ENCODE measurements at regions not wholly inside any gene's neighbourhood (a gene's known extent, or its start where the extent isn't known, plus 50 kb on each side); places are given as distances from the start of the nearest gene placed in this dataset.
"Not testable (repeated sequence)": the region's sequence is repeated elsewhere in the genome, so short reads cannot be mapped to it uniquely, and the experiment has no call there.

DNA sequence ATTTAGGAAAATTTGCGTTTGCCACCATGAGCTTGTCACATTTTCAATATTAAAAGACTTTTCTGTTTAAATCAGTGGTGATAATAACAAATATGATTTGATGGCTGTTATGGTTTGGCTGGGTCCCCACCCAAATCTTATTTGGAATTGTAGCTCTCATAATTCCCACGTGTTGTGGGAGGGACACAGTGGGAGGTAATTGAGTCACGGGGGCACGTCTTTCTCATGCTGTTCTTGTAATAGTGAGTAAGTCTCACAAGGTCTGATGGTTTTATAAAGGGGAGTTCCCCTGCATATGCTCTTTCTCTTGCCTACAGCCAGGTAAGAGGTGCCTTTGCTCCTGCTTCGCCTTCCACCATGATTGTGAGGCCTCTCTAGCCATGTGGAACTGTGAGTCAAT, 83.4 kb upstream of the RGPD4 start:
- no peak overlapping the region for H3K4me3 Mint-ChIP-seq
- H3K4me1 Mint-ChIP-seq: no peaks in the 10 kb centered on the region
- Histone ChIP-seq H2AFZ (ENCODE audit: insufficient read depth, low read depth, low read length, poor library complexity, severe bottlenecking) (no peak overlapping the region), H3K9ac (ENCODE audit: low read length) (no peak overlapping the region), H4K20me1 (ENCODE audit: control insufficient read depth, insufficient read depth, low read length, poor library complexity, severe bottlenecking) (no peaks in the 10 kb centered on the region), H3K4me2 (replicated peaks; ENCODE audit: low read depth, low read length, poor library complexity, severe bottlenecking) (no peak overlapping the region), H3K4me1 (ENCODE audit: control insufficient read depth in 2 of 2, insufficient read depth in 2 of 2, low read length in 2 of 2) (no peaks in the 10 kb centered on the region), H3K9me3 (ENCODE audit: control extremely low read depth in 1 of 3, control insufficient read depth in 2 of 3, insufficient read depth in 1 of 3, low read length in 2 of 3) (no peaks in the 10 kb centered on the region), H3K79me2 (ENCODE audit: control insufficient read depth, insufficient read depth, low read length) (no peaks in the 10 kb centered on the region), H3K27me3 (replicated peaks in 1 of 4; ENCODE audit: control extremely low read depth in 1 of 4, control insufficient read depth in 3 of 4, insufficient read depth in 4 of 4, low read length in 3 of 4) (no peaks in the 10 kb centered on the region), H3K4me3 (ENCODE audit: control extremely low read depth in 1 of 5, extremely low read depth in 1 of 5, insufficient read depth in 1 of 5, low read depth in 2 of 5, low read length in 4 of 5) (no peak overlapping the region), H3K36me3 (replicated peaks in 1 of 2; ENCODE audit: control extremely low read depth in 1 of 2, control insufficient read depth in 1 of 2, extremely low read depth in 1 of 2, insufficient read depth in 2 of 2, low read length in 1 of 2) (no peaks in the 10 kb centered on the region), H3K27ac (ENCODE audit: low read length in 2 of 2) (no peak overlapping the region)
- ATAC-seq (ENCODE audit: low read depth) (no peak), DNase-seq (no peak)
- POLR2A ChIA-PET: no interaction called here
- H3K9me3 Mint-ChIP-seq (ENCODE audit: insufficient read depth): no peaks in the 10 kb centered on the region
- 82% methylated on average over 2 of the region's 5 CpGs for WGBS (ENCODE audit: insufficient coverage)
- H3K27ac Mint-ChIP-seq: no peak overlapping the region
- H3K27me3 Mint-ChIP-seq: no peaks in the 10 kb centered on the region
- TF ChIP-seq EZH2 (IDR thresholded peaks at IDR 0.05; ENCODE audit: borderline replicate concordance, insufficient read depth, low read depth, low read length, poor library complexity, severe bottlenecking): no peak
- TF ChIP-seq, protein P1, sequence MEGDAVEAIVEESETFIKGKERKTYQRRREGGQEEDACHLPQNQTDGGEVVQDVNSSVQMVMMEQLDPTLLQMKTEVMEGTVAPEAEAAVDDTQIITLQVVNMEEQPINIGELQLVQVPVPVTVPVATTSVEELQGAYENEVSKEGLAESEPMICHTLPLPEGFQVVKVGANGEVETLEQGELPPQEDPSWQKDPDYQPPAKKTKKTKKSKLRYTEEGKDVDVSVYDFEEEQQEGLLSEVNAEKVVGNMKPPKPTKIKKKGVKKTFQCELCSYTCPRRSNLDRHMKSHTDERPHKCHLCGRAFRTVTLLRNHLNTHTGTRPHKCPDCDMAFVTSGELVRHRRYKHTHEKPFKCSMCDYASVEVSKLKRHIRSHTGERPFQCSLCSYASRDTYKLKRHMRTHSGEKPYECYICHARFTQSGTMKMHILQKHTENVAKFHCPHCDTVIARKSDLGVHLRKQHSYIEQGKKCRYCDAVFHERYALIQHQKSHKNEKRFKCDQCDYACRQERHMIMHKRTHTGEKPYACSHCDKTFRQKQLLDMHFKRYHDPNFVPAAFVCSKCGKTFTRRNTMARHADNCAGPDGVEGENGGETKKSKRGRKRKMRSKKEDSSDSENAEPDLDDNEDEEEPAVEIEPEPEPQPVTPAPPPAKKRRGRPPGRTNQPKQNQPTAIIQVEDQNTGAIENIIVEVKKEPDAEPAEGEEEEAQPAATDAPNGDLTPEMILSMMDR (IDR thresholded peaks at IDR 0.05): no peak
- intact Hi-C loops (cut with micrococcal nuclease): no loop called here
- CTCF ChIA-PET: no interaction called here

DNA sequence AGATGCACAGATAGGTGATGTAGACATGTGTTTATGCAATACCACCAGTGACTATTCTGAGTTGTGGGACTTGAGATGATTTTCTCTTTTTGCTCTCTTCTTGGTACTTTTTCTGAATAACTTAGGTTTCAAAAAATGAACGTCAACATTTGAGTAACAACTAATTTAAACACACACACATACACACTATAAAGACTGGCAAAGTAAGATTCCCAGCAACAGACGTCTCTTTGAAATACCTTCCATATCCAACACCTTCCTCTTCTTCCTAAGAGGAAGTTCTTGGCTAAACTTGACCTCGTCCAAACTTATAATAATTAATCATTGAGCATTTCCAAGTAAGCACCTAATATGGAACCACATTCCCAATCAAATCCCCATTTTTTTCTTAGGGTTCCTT, 81.6 kb upstream of the RGPD4 start:
- ChIA-PET POLR2A (no interaction called here), CTCF (no interaction called here)
- H3K36me3 ChIP-seq (replicated peaks in 1 of 2; ENCODE audit: control extremely low read depth in 1 of 2, control insufficient read depth in 1 of 2, extremely low read depth in 1 of 2, insufficient read depth in 2 of 2, low read length in 1 of 2): no peaks in the 10 kb centered on the region
- ATAC-seq (ENCODE audit: low read depth): no peak
- H3K27ac ChIP-seq (ENCODE audit: low read length in 2 of 2): no peak overlapping the region
- H3K79me2 ChIP-seq (ENCODE audit: control insufficient read depth, insufficient read depth, low read length): no peaks in the 10 kb centered on the region
- no peak overlapping the region for H2AFZ ChIP-seq (ENCODE audit: insufficient read depth, low read depth, low read length, poor library complexity, severe bottlenecking)
- no peak overlapping the region for H3K9ac ChIP-seq (ENCODE audit: low read length)
- H3K27ac Mint-ChIP-seq: no peak overlapping the region
- no peaks in the 10 kb centered on the region for H4K20me1 ChIP-seq (ENCODE audit: control insufficient read depth, insufficient read depth, low read length, poor library complexity, severe bottlenecking)
- no peak overlapping the region for H3K4me2 ChIP-seq (replicated peaks; ENCODE audit: low read depth, low read length, poor library complexity, severe bottlenecking)
- WGBS (ENCODE audit: insufficient coverage): 100% methylated on average over 1 of the region's 3 CpGs
- no peak for DNase-seq
- no peaks in the 10 kb centered on the region for H3K4me1 Mint-ChIP-seq
- TF ChIP-seq, protein P1 (IDR thresholded peaks at IDR 0.05): no peak
- no peak for TF ChIP-seq EZH2 (IDR thresholded peaks at IDR 0.05; ENCODE audit: borderline replicate concordance, insufficient read depth, low read depth, low read length, poor library complexity, severe bottlenecking)
- no peaks in the 10 kb centered on the region for H3K4me1 ChIP-seq (ENCODE audit: control insufficient read depth in 2 of 2, insufficient read depth in 2 of 2, low read length in 2 of 2)
- no peaks in the 10 kb centered on the region for H3K27me3 ChIP-seq (replicated peaks in 1 of 4; ENCODE audit: control extremely low read depth in 1 of 4, control insufficient read depth in 3 of 4, insufficient read depth in 4 of 4, low read length in 3 of 4)
- no peaks in the 10 kb centered on the region for H3K27me3 Mint-ChIP-seq
- H3K4me3 Mint-ChIP-seq: no peak overlapping the region
- intact Hi-C loops (cut with micrococcal nuclease): no loop called here
- H3K9me3 Mint-ChIP-seq (ENCODE audit: insufficient read depth): no peaks in the 10 kb centered on the region
- no peaks in the 10 kb centered on the region for H3K9me3 ChIP-seq (ENCODE audit: control extremely low read depth in 1 of 3, control insufficient read depth in 2 of 3, insufficient read depth in 1 of 3, low read length in 2 of 3)
- no peak overlapping the region for H3K4me3 ChIP-seq (ENCODE audit: control extremely low read depth in 1 of 5, extremely low read depth in 1 of 5, insufficient read depth in 1 of 5, low read depth in 2 of 5, low read length in 4 of 5)

DNA sequence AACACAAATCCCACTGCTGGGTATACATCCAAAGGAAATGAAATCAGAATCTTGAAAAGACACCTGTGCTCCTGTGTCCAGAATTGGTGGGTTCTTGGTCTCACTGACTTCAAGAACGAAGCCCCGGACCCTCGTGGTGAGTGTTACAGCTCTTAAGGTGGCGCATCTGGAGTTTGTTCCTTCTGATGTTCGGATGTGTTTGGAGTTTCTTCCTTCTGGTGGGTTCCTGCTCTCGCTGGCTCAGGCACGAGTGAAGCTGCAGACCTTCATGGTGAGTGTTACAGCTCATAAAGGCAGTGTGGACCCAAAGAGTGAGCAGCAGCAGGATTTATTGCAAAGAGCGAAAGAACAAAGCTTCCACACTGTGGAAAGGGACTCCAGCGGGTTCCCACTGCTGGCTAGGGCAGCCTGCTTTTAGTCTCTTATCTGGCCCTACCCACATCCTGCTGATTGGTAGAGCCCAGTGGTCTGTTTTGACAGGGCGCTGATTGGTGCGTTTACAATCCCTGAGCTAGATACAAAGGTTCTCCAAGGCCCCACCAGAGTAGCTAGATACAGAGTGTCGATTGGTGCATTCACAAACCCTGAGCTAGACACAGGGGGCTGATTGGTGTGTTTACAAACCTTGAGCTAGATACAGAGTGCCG, 80.0 kb upstream of the RGPD4 start:
- 94% methylated on average over 7 of the region's 13 CpGs for WGBS (ENCODE audit: insufficient coverage)
- H3K27ac Mint-ChIP-seq: not testable (repeated sequence)

More for the DNA sequence above, 80.0 kb upstream of the RGPD4 start:
- H3K9me3 ChIP-seq (ENCODE audit: control extremely low read depth in 1 of 3, control insufficient read depth in 2 of 3, insufficient read depth in 1 of 3, low read length in 2 of 3); POLR2A ChIA-PET; H3K4me3 Mint-ChIP-seq; CTCF ChIA-PET; H3K36me3 ChIP-seq (replicated peaks in 1 of 2; ENCODE audit: control extremely low read depth in 1 of 2, control insufficient read depth in 1 of 2, extremely low read depth in 1 of 2, insufficient read depth in 2 of 2, low read length in 1 of 2); intact Hi-C loops (cut with micrococcal nuclease); H3K4me1 Mint-ChIP-seq; H3K79me2 ChIP-seq (ENCODE audit: control insufficient read depth, insufficient read depth, low read length); H4K20me1 ChIP-seq (ENCODE audit: control insufficient read depth, insufficient read depth, low read length, poor library complexity, severe bottlenecking); H3K27ac ChIP-seq (ENCODE audit: low read length in 2 of 2); ATAC-seq (ENCODE audit: low read depth); H3K9me3 Mint-ChIP-seq (ENCODE audit: insufficient read depth); H2AFZ ChIP-seq (ENCODE audit: insufficient read depth, low read depth, low read length, poor library complexity, severe bottlenecking); DNase-seq; H3K4me1 ChIP-seq (ENCODE audit: control insufficient read depth in 2 of 2, insufficient read depth in 2 of 2, low read length in 2 of 2); H3K27me3 Mint-ChIP-seq; H3K27me3 ChIP-seq (replicated peaks in 1 of 4; ENCODE audit: control extremely low read depth in 1 of 4, control insufficient read depth in 3 of 4, insufficient read depth in 4 of 4, low read length in 3 of 4); H3K4me3 ChIP-seq (ENCODE audit: control extremely low read depth in 1 of 5, extremely low read depth in 1 of 5, insufficient read depth in 1 of 5, low read depth in 2 of 5, low read length in 4 of 5); H3K4me2 ChIP-seq (replicated peaks; ENCODE audit: low read depth, low read length, poor library complexity, severe bottlenecking); H3K9ac ChIP-seq (ENCODE audit: low read length): not testable (repeated sequence)

Measured in B cell (primary cell).